OCI-LY7 (cell line): ENCODE measurements at regions not wholly inside any gene's neighbourhood (a gene's known extent, or its start where the extent isn't known, plus 50 kb on each side); places are given as distances from the start of the nearest gene placed in this dataset.

Experiments
- BruUV-seq: library from RNA; stranded (reverse); fragments of 400-500 nt; replicated peaks from 2 replicates; lab custom pipeline; 2021; lab: Mats Ljungman, UMichigan
- CTCF ChIA-PET: fragments of 300-600 bp; sonication (Branson Sonifier 250); formaldehyde crosslinking; loops from one replicate; lab custom pipeline; 2022; ENCODE audit warnings: antibody characterized with exemption; ENCODE audit not compliant: unreplicated experiment; lab: Charles Lee
- POLR2A ChIA-PET: fragments of 300-600 bp; sonication (Branson Sonifier 250); formaldehyde crosslinking; loops from one replicate; lab custom pipeline; 2022; ENCODE audit warnings: antibody characterized with exemption; lab: Charles Lee
- DNase-seq: peaks from one replicate; pipeline ENCODE4 v3.0.0-alpha.2; 2015; ENCODE audit warnings: low spot score
- H2AFZ ChIP-seq: fragments of 200-600 bp; sonication (generic), shearing (Covaris generic); 2 replicates; pipeline ENCODE4 v1.6.1; 2014; ENCODE audit warnings: mild to moderate bottlenecking, antibody characterized with exemption, low read length, moderate library complexity
- H3K27ac ChIP-seq: fragments of 200-600 bp; sonication (generic); 2 replicates; pipeline ENCODE4 v1.5.1; 2014; ENCODE audit warnings: mixed run types, low read depth, mild to moderate bottlenecking, moderate library complexity, low read length, inconsistent platforms; ENCODE audit not compliant: poor library complexity, severe bottlenecking
- H3K36me3 ChIP-seq: fragments of 200-600 bp; sonication (generic); 2 replicates; pipeline ENCODE4 v1.6.1; 2014; ENCODE audit warnings: mild to moderate bottlenecking, antibody characterized with exemption, low read length, moderate library complexity, mixed read lengths; ENCODE audit not compliant: insufficient read depth
- H3K4me1 ChIP-seq: fragments of 200-600 bp; sonication (generic); 2 replicates; pipeline ENCODE4 v1.5.1; 2014; ENCODE audit warnings: mild to moderate bottlenecking, low read length; ENCODE audit not compliant: insufficient read depth, poor library complexity, severe bottlenecking
- H3K4me2 ChIP-seq: fragments of 200-600 bp; sonication (generic); 2 replicates; pipeline ENCODE4 v1.6.1; 2014; ENCODE audit warnings: mild to moderate bottlenecking, low read length
- H3K4me3 ChIP-seq: fragments of 200-600 bp; sonication (generic); 2 replicates; pipeline ENCODE4 v1.5.1; 2014; ENCODE audit warnings: mild to moderate bottlenecking, low read depth, low read length; ENCODE audit not compliant: poor library complexity, severe bottlenecking
- H3K79me2 ChIP-seq: fragments of 200-600 bp; sonication (generic); 2 replicates; pipeline ENCODE4 v1.6.1; 2016; ENCODE audit warnings: low read depth, mild to moderate bottlenecking, low read length, moderate library complexity, mixed read lengths; ENCODE audit not compliant: insufficient read depth
- H3K9me2 ChIP-seq: fragments of 200-600 bp; sonication (generic); 2 replicates; pipeline ENCODE4 v1.6.1; 2016; ENCODE audit warnings: mild to moderate bottlenecking, low read length, mixed read lengths; ENCODE audit not compliant: insufficient read depth
- H3K9me3 ChIP-seq: fragments of 200-600 bp; sonication (generic); 2 replicates; pipeline ENCODE4 v1.6.1; 2014; ENCODE audit warnings: mild to moderate bottlenecking, mixed run types, low read length, mixed read lengths
- H4K20me1 ChIP-seq: fragments of 200-600 bp; sonication (generic); 2 replicates; pipeline ENCODE4 v1.6.1; 2014; ENCODE audit warnings: mild to moderate bottlenecking, antibody characterized with exemption, low read length, moderate library complexity, mixed read lengths; ENCODE audit not compliant: insufficient read depth
- CTCF ChIP-seq: fragments of 200-600 bp; sonication (generic); conservative IDR thresholded peaks from 2 replicates; pipeline ENCODE4 v1.5.1; 2014; ENCODE audit warnings: mild to moderate bottlenecking, antibody characterized with exemption, low read length, moderate library complexity, mixed read lengths
- EZH2phosphoT487 ChIP-seq: fragments of 200-600 bp; sonication (generic); IDR thresholded peaks from 2 replicates; pipeline ENCODE4 v1.6.1; 2018; ENCODE audit warnings: low read depth, borderline replicate concordance, mild to moderate bottlenecking, mixed run types, antibody characterized with exemption, low read length, moderate library complexity, mixed read lengths
- intact Hi-C: fragments of 100-400 bp; cut with micrococcal nuclease; formaldehyde crosslinking; loops from one replicate; pipeline ENCODE4 v1.10.0; 2022; ENCODE audit not compliant: unreplicated experiment

- no peak for DNase-seq
- Histone ChIP-seq H4K20me1 (no peaks in the 10 kb centered on the region), H3K9me2 (no peaks in the 10 kb centered on the region), H3K4me1 (no peaks in the 10 kb centered on the region), H3K4me3 (no peak overlapping the region), H3K79me2 (no peaks in the 10 kb centered on the region), H2AFZ (no peak overlapping the region), H3K9me3 (no peaks in the 10 kb centered on the region), H3K36me3 (no peaks in the 10 kb centered on the region), H3K27ac (no peak overlapping the region), H3K4me2 (no peak overlapping the region)
- no TSS peak for BruUV-seq
- no peak for TF ChIP-seq EZH2phosphoT487
- TF ChIP-seq CTCF: no peak
- ChIA-PET CTCF (interaction anchor here (0.6 kb wide), 1 partner anchor 374 kb away, joined by 3 read pairs; no protein-coding TSS in a partner anchor), POLR2A (no interaction called here)
- intact Hi-C loops: loop anchor here (5.0 to 10.0 kb wide), 2 partner anchors 205 to 442 kb away; no protein-coding TSS in a partner anchor
Measured at GRCh38 chr22:47629791-47630655, 867.6 kb downstream of the TBC1D22A start.

- TF ChIP-seq CTCF (no peak), EZH2phosphoT487 (no peak)
- Histone ChIP-seq H3K79me2 (no peaks in the 10 kb centered on the region), H3K27ac (no peak overlapping the region), H3K4me3 (no peak overlapping the region), H2AFZ (no peak overlapping the region), H3K4me1 (no peaks in the 10 kb centered on the region), H3K9me3 (no peaks in the 10 kb centered on the region), H3K4me2 (no peak overlapping the region), H4K20me1 (no peaks in the 10 kb centered on the region), H3K36me3 (no peaks in the 10 kb centered on the region), H3K9me2 (no peaks in the 10 kb centered on the region)
- BruUV-seq: no TSS peak
- DNase-seq: no peak
- ChIA-PET CTCF (no interaction called here), POLR2A (interaction anchor here (0.6 kb wide), 1 partner anchor 27 kb away, joined by 4 read pairs; no protein-coding TSS in a partner anchor)
- intact Hi-C loops: loop anchor here (5.0 kb wide), 1 partner anchor 443 kb away; no protein-coding TSS in a partner anchor
Measured at GRCh38 chr22:47629273-47629711, 866.8 kb downstream of the TBC1D22A start.
